ENCODE measurements at regions not wholly inside any gene's neighbourhood (a gene's known extent, or its start where the extent isn't known, plus 50 kb on each side); places are given as distances from the start of the nearest gene placed in this dataset.

DNA sequence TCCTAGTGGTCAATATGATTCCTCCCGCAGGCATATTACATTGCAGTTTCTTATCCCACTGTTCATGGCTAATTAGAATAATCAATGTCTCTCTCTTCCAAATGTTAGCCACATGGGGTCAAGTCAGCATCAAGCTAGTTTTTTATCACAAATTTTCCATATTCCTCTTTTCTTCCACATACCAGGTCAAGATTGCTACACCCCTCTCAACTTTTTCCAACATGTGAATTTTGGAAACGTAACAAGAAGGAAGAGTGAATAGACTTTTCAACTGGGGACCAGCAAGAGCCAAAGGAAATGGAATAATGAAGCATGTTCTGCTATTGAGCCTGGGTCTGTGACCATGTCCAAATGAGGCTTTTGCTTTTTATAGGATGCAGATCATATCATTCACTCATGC lies 65.1 kb downstream of the SOD2 start:
- TF ChIP-seq, protein P1, sequence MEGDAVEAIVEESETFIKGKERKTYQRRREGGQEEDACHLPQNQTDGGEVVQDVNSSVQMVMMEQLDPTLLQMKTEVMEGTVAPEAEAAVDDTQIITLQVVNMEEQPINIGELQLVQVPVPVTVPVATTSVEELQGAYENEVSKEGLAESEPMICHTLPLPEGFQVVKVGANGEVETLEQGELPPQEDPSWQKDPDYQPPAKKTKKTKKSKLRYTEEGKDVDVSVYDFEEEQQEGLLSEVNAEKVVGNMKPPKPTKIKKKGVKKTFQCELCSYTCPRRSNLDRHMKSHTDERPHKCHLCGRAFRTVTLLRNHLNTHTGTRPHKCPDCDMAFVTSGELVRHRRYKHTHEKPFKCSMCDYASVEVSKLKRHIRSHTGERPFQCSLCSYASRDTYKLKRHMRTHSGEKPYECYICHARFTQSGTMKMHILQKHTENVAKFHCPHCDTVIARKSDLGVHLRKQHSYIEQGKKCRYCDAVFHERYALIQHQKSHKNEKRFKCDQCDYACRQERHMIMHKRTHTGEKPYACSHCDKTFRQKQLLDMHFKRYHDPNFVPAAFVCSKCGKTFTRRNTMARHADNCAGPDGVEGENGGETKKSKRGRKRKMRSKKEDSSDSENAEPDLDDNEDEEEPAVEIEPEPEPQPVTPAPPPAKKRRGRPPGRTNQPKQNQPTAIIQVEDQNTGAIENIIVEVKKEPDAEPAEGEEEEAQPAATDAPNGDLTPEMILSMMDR (conservative IDR thresholded peaks at IDR 0.05; ENCODE audit: low read length), result no peak
- TF ChIP-seq EZH2phosphoT487 (IDR thresholded peaks at IDR 0.05; ENCODE audit: borderline replicate concordance, low read depth, low read length), result no peak

Measured in OCI-LY7 (cell line).